Thymus (tissue), 11 donors: ENCODE measurements at regions not wholly inside any gene's neighbourhood (a gene's known extent, or its start where the extent isn't known, plus 50 kb on each side); places are given as distances from the start of the nearest gene placed in this dataset.

ENCODE experiments used
- DNase-seq, 9 donors: peaks; one replicate each; pipeline ENCODE4 v3.0.0-alpha.2; 2013; ENCODE audit warnings: low spot score in 9 of 9, low read depth in 6 of 9, missing footprints in 1 of 9
- H3K27ac ChIP-seq, 2 donors: one replicate each; pipeline ENCODE4 v1.5.1; 2013; ENCODE audit warnings: control low read depth in 1 of 2, low read depth in 1 of 2, low read length in 1 of 2, mild to moderate bottlenecking in 1 of 2, moderate library complexity in 1 of 2
- H3K27me3 ChIP-seq, 2 donors: one replicate each; pipeline ENCODE4 v1.5.1; 2013; ENCODE audit warnings: low read length in 1 of 2; ENCODE audit not compliant: control insufficient read depth in 2 of 2, insufficient read depth in 1 of 2
- H3K36me3 ChIP-seq, 2 donors: one replicate each; pipeline ENCODE4 v1.5.1; 2013; ENCODE audit warnings: low read length in 1 of 2, mild to moderate bottlenecking in 1 of 2, moderate library complexity in 1 of 2; ENCODE audit not compliant: control insufficient read depth in 2 of 2, insufficient read depth in 2 of 2
- H3K4me1 ChIP-seq, 2 donors: one replicate each; pipeline ENCODE4 v1.5.1; 2013; ENCODE audit warnings: low read length in 2 of 2; ENCODE audit not compliant: control insufficient read depth in 2 of 2, insufficient read depth in 2 of 2
- H3K4me3 ChIP-seq, 2 donors: one replicate each; pipeline ENCODE4 v1.5.1; 2013; ENCODE audit warnings: low read length in 2 of 2, control low read depth in 1 of 2, mild to moderate bottlenecking in 1 of 2
- H3K9me3 ChIP-seq, 2 donors: one replicate each; pipeline ENCODE4 v1.5.1; 2013; ENCODE audit warnings: low read length in 1 of 2, mild to moderate bottlenecking in 1 of 2; ENCODE audit not compliant: control insufficient read depth in 2 of 2, insufficient read depth in 1 of 2
- WGBS: extraction: QIAGEN DNeasy Blood & Tissue Kit; methylation state at CpG from one replicate; pipeline ENCODE4 v1.1.7; 2013; 5-methylcytosine and 5-hydroxymethylcytosine counted together
- donor health status: healthy.

- Histone ChIP-seq H3K36me3 (no peaks in the 10 kb centered on the region), H3K9me3 (peaks cover 0 to 1% of the 10 kb centered on the region in 2 donors), H3K27ac (no peak overlapping the region), H3K4me1 (no peaks in the 10 kb centered on the region), H3K27me3 (peaks cover 0 to 2% of the 10 kb centered on the region in 2 donors), H3K4me3 (no peak overlapping the region)
- DNase-seq = no peak
- 83% methylated on average over 6 of the region's 6 CpGs for WGBS
Observed at GRCh38 chr13:111401151-111401550, 80.7 kb downstream of the TEX29 start.

DNA sequence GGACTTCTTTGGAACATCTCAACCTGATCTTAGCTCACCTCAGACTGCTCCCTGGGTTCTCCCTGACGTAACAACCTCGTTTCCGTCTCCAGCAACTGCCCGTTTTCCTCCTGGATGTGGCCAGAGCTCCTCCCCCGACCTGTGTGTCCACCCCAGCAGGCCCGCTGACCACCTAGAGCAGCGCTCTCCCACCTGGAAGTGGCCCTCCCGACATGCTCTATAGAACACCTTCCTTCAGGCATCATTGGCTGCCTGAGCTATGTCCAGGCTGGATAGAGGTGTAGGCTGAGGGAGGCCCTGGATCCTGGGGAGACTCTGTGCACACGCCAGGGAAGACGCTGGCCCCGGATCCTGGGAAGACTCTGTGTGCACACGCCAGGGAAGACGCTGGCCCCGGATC, 81.3 kb downstream of the TEX29 start:
- H3K36me3 ChIP-seq = no peaks in the 10 kb centered on the region
- H3K27ac ChIP-seq = no peak overlapping the region
- H3K4me3 ChIP-seq = no peak overlapping the region
- H3K4me1 ChIP-seq = no peaks in the 10 kb centered on the region
- 93% methylated on average over 14 of the region's 14 CpGs for WGBS
- H3K27me3 ChIP-seq = peaks cover 0 to 2% of the 10 kb centered on the region in 2 donors
- H3K9me3 ChIP-seq = peaks cover 0 to 1% of the 10 kb centered on the region in 2 donors
- no peak for DNase-seq

GRCh38 chr13:111402441-111402840, 82.0 kb downstream of the TEX29 start:
- no peaks in the 10 kb centered on the region for H3K4me1 ChIP-seq
- no peak overlapping the region for H3K27ac ChIP-seq
- 95% methylated on average over 15 of the region's 15 CpGs for WGBS
- DNase-seq = no peak
- H3K27me3 ChIP-seq = peaks cover 0 to 2% of the 10 kb centered on the region in 2 donors
- H3K36me3 ChIP-seq = no peaks in the 10 kb centered on the region
- H3K4me3 ChIP-seq = no peak overlapping the region
- H3K9me3 ChIP-seq = peaks cover 0 to 1% of the 10 kb centered on the region in 2 donors

DNA sequence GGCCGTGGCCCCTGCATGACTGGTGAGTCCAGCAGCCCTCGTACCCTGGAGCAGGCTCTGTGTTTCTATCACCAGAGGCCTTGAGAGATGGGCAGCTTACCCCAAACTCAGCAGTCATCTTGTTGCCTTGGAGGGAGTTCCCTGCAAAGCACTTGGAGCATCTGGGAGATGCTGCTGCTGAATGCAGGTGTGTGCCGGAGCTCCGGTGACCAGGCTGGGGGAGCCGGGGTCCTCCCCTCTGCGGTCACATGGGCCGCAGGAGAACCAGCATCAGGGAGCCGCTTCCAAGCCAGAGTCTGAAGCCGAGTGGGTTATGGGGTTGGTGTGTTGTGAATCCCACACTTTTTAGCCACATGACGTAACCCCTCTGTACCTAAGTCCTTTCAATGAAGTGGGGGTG, 82.8 kb downstream of the TEX29 start:
- Histone ChIP-seq H3K9me3 (peaks cover 0 to 1% of the 10 kb centered on the region in 2 donors), H3K27ac (no peak overlapping the region), H3K4me1 (no peaks in the 10 kb centered on the region), H3K27me3 (peaks cover 0 to 2% of the 10 kb centered on the region in 2 donors), H3K4me3 (no peak overlapping the region), H3K36me3 (no peaks in the 10 kb centered on the region)
- DNase-seq = no peak
- WGBS = 95% methylated on average over 10 of the region's 10 CpGs

GRCh38 chr13:111404746-111405145, 84.3 kb downstream of the TEX29 start:
- DNase-seq = no peak
- peaks cover under 1 to 7% of the 10 kb centered on the region in 2 donors for H3K27me3 ChIP-seq
- peaks cover 0 to 1% of the 10 kb centered on the region in 2 donors for H3K9me3 ChIP-seq
- H3K4me1 ChIP-seq = no peaks in the 10 kb centered on the region
- no peak overlapping the region for H3K4me3 ChIP-seq
- H3K36me3 ChIP-seq = no peaks in the 10 kb centered on the region
- H3K27ac ChIP-seq = no peak overlapping the region
- 94% methylated on average over 12 of the region's 12 CpGs for WGBS

GRCh38 chr13:111406636-111407035, 86.2 kb downstream of the TEX29 start:
- H3K36me3 ChIP-seq = no peaks in the 10 kb centered on the region
- no peak overlapping the region for H3K27ac ChIP-seq
- no peak overlapping the region for H3K4me3 ChIP-seq
- DNase-seq = no peak
- no peaks in the 10 kb centered on the region for H3K9me3 ChIP-seq
- 50% methylated on average over 3 of the region's 3 CpGs for whole genome bisulfite sequencing
- no peaks in the 10 kb centered on the region for H3K4me1 ChIP-seq
- H3K27me3 ChIP-seq = peaks cover 10 to 26% of the 10 kb centered on the region in 2 donors

DNA sequence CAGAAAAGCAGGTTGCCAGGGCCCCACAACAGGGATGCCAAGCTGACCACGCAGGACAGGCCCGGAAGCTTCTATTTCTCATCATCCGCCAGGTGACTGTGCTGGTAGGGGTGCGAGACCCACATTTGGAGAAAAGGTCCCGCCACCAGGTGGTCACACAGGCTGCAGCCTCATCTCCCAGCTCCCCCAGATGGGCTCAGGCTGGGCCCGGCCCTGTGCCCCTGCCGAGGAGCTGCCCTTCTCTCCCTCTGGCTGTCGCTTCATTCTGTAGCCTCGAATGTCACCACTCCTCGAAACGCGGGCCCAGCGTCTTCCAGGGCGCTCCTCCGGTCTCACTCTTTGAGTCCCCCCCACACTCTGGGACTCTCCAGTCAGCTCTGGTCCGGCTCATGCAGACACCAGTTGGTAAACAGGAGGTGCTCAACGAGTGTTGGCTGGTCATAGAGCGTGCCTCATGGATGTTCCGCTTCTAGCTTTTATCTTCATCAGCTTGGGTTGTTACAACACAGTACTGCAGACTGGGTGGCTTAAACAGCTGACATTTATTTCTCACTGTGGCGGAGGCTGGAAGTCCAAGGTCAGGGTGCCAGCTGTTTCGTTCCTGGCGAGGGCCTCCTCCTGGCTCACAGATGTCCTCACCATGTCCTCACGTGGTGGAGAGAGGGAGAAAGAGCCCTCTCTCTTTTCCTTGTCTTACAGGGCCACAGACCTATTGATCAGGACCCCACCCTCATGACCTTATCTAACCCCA, 87.1 kb downstream of the TEX29 start:
- peaks cover 10 to 35% of the 10 kb centered on the region in 2 donors for H3K27me3 ChIP-seq

GRCh38 chr13:111409413-111409812, 89.0 kb downstream of the TEX29 start:
- no peaks in the 10 kb centered on the region for H3K36me3 ChIP-seq
- WGBS = 90% methylated on average over 10 of the region's 10 CpGs
- no peaks in the 10 kb centered on the region for H3K9me3 ChIP-seq
- no peaks in the 10 kb centered on the region for H3K4me1 ChIP-seq
- no peak overlapping the region for H3K27ac ChIP-seq
- H3K27me3 ChIP-seq = peaks cover 10 to 46% of the 10 kb centered on the region in 2 donors
- H3K4me3 ChIP-seq = no peak overlapping the region
- no peak for DNase-seq

More for the DNA sequence above, 87.1 kb downstream of the TEX29 start:
- no peaks in the 10 kb centered on the region for H3K4me1 ChIP-seq
- WGBS = 98% methylated on average over 23 of the region's 23 CpGs
- no peaks in the 10 kb centered on the region for H3K36me3 ChIP-seq
- H3K9me3 ChIP-seq = no peaks in the 10 kb centered on the region
- H3K27ac ChIP-seq = no peak overlapping the region
- no peak for DNase-seq
- H3K4me3 ChIP-seq = no peak overlapping the region

GRCh38 chr13:111410232-111411021, 90.0 kb downstream of the TEX29 start:
- Histone ChIP-seq H3K27me3 (peaks cover 10 to 45% of the 10 kb centered on the region in 2 donors), H3K4me3 (no peak overlapping the region), H3K9me3 (no peaks in the 10 kb centered on the region), H3K4me1 (no peaks in the 10 kb centered on the region), H3K36me3 (no peaks in the 10 kb centered on the region), H3K27ac (no peak overlapping the region)
- WGBS = 89% methylated on average over 27 of the region's 27 CpGs
- DNase-seq = no peak
